ENCODE measurements at regions not wholly inside any gene's neighbourhood (a gene's known extent, or its start where the extent isn't known, plus 50 kb on each side); places are given as distances from the start of the nearest gene placed in this dataset.

DNA sequence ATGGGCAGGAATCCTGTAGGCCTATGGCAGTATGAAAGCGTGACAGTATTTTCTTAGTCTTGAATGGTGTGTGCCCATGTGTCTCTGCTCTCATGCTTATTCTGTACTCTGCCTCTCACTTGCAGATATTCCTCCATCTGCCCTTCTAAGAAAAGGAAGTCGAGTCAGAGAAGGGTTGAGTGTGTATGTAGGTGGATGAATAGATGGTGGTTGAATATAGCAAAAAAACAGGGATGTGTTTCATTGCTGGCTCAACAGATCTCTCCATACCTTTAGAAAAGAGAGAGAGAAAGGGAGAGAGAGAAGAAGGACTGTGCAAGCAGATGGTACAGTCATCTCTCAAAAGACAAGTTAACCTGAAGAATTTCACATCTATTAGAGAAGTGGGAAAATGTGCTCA, 381.5 kb downstream of the FBXW7 start:
- H2BK20ac ChIP-seq (ENCODE audit: low read depth, low read length, poor library complexity, severe bottlenecking) = no peak overlapping the region
- TF ChIP-seq, protein P1, sequence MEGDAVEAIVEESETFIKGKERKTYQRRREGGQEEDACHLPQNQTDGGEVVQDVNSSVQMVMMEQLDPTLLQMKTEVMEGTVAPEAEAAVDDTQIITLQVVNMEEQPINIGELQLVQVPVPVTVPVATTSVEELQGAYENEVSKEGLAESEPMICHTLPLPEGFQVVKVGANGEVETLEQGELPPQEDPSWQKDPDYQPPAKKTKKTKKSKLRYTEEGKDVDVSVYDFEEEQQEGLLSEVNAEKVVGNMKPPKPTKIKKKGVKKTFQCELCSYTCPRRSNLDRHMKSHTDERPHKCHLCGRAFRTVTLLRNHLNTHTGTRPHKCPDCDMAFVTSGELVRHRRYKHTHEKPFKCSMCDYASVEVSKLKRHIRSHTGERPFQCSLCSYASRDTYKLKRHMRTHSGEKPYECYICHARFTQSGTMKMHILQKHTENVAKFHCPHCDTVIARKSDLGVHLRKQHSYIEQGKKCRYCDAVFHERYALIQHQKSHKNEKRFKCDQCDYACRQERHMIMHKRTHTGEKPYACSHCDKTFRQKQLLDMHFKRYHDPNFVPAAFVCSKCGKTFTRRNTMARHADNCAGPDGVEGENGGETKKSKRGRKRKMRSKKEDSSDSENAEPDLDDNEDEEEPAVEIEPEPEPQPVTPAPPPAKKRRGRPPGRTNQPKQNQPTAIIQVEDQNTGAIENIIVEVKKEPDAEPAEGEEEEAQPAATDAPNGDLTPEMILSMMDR (conservative IDR thresholded peaks at IDR 0.05) = no peak
- no peaks in the 10 kb centered on the region for H4K20me1 ChIP-seq (ENCODE audit: control insufficient read depth, insufficient read depth, insufficient read length)
- H3K9ac ChIP-seq (ENCODE audit: extremely low read depth, insufficient read length, low read length) = no peak overlapping the region
- peaks cover 0 to 6% of the 10 kb centered on the region in 2 experiments; a peak in 2 of 4 replicates for H3K4me1 Mint-ChIP-seq
- no peak overlapping the region for H3K18ac ChIP-seq (ENCODE audit: insufficient read length, low read depth, low read length)
- H2BK12ac ChIP-seq (ENCODE audit: insufficient read length, low read depth, low read length) = no peak overlapping the region
- no peaks in the 10 kb centered on the region for H3K36me3 Mint-ChIP-seq (ENCODE audit: insufficient read depth in 1 of 3, low read depth in 3 of 3)
- H3K27me3 Mint-ChIP-seq (ENCODE audit: low read depth) = peaks cover 2% of the 10 kb centered on the region
- H3K9me3 ChIP-seq (ENCODE audit: control insufficient read depth, low read depth, low read length) = no peaks in the 10 kb centered on the region
- H3K4ac ChIP-seq (ENCODE audit: low read depth, low read length) = no peak overlapping the region
- H3K4me1 ChIP-seq (ENCODE audit: insufficient read depth, low read length) = no peaks in the 10 kb centered on the region
- no peak overlapping the region for H2BK120ac ChIP-seq (ENCODE audit: low read depth, low read length, poor library complexity, severe bottlenecking)
- H3K79me2 ChIP-seq (ENCODE audit: insufficient read depth, low read length) = no peaks in the 10 kb centered on the region
- no peak overlapping the region for H2BK15ac ChIP-seq (ENCODE audit: low read depth, low read length)
- H3K4me3 Mint-ChIP-seq = no peak overlapping the region
- H3K27me3 ChIP-seq (ENCODE audit: insufficient read depth, low read length) = no peaks in the 10 kb centered on the region
- no peak overlapping the region for H3K27ac ChIP-seq (ENCODE audit: insufficient read length, low read depth, low read length)
- no peak overlapping the region for H3T11ph ChIP-seq (ENCODE audit: low read length)
- no peaks in the 10 kb centered on the region for H3K79me1 ChIP-seq (ENCODE audit: insufficient read depth, low read depth, low read length, poor library complexity, severe bottlenecking)
- no peak overlapping the region for H2AK5ac ChIP-seq (ENCODE audit: insufficient read length, low read length)
- no peaks in the 10 kb centered on the region; a peak in 1 of 5 replicates for H3K9me3 Mint-ChIP-seq
- H4K91ac ChIP-seq (ENCODE audit: insufficient read length, low read depth, low read length) = no peak overlapping the region
- WGBS (ENCODE audit: extremely low coverage, insufficient read length, low lambda C conversion rate) = no CpG with 5 or more reads among the region's 2 CpGs
- no peak overlapping the region for H3K23ac ChIP-seq (ENCODE audit: insufficient read length, low read depth, low read length)
- no peak for DNase-seq
- no peak overlapping the region for H3K4me2 ChIP-seq (ENCODE audit: insufficient read depth, insufficient read length, low read length)
- H2BK5ac ChIP-seq (ENCODE audit: insufficient read length, low read length) = no peak overlapping the region
- H4K8ac ChIP-seq (replicated peaks; ENCODE audit: insufficient read length, low read depth, low read length) = no peak overlapping the region
- H3K56ac ChIP-seq (ENCODE audit: insufficient read length, low read depth, low read length) = no peak overlapping the region
- H3K23me2 ChIP-seq (ENCODE audit: insufficient read length, low read depth, low read length, poor library complexity, severe bottlenecking) = no peaks in the 10 kb centered on the region
- H3K27ac Mint-ChIP-seq = no peak overlapping the region
- H4K5ac ChIP-seq (ENCODE audit: insufficient read length, low read depth, low read length) = no peak overlapping the region
- no peak overlapping the region for H3K14ac ChIP-seq (ENCODE audit: insufficient read depth, low read length)
- no peak overlapping the region for H2AFZ ChIP-seq (ENCODE audit: low read length)
